GM10248 (cell line): ENCODE measurements at regions not wholly inside any gene's neighbourhood (a gene's known extent, or its start where the extent isn't known, plus 50 kb on each side); places are given as distances from the start of the nearest gene placed in this dataset.

ENCODE experiments used
- CTCF ChIA-PET: fragments of 300-600 bp; sonication (Branson Sonifier 250); formaldehyde crosslinking; extraction: SDS; loops from one replicate; lab custom pipeline; 2021; ENCODE audit warnings: antibody characterized with exemption; lab: Yijun Ruan, JAX
- POLR2A ChIA-PET: fragments of 350-650 bp; sonication (Branson Sonifier 250); formaldehyde crosslinking; extraction: SDS; loops from one replicate; lab custom pipeline; 2020; ENCODE audit warnings: antibody characterized with exemption; lab: Yijun Ruan, JAX
- DNase-seq: peaks from one replicate; pipeline ENCODE4 v3.0.0; 2012; ENCODE audit errors: extremely low spot score
- TF ChIP-seq, protein P1 (sequence below): IDR thresholded peaks from 2 replicates; pipeline ENCODE4 v1.5.1; 2012; ENCODE audit warnings: mild to moderate bottlenecking, low read depth; ENCODE audit errors: extremely low read depth, missing control alignments, control extremely low read depth

DNA sequence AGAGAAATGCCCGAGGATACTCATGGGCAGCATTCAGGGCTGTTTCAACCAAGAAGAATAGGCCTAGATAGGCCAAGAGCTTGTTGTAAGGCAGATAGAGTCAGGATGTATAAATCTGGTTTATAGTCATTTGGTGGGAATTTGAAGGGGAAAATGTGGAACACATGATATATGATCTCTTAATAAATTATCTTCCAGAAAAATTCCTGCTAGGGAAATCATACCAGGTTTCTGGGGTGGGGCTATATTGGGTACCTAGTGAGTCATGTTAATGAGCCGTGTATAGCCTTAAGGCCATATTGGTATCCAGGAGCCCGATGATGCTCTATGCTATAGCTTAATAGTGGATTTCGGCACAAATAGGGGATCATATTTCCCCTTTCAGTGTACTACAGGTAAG lies 51.5 kb upstream of the HTR2A start:
- TF ChIP-seq, protein P1, sequence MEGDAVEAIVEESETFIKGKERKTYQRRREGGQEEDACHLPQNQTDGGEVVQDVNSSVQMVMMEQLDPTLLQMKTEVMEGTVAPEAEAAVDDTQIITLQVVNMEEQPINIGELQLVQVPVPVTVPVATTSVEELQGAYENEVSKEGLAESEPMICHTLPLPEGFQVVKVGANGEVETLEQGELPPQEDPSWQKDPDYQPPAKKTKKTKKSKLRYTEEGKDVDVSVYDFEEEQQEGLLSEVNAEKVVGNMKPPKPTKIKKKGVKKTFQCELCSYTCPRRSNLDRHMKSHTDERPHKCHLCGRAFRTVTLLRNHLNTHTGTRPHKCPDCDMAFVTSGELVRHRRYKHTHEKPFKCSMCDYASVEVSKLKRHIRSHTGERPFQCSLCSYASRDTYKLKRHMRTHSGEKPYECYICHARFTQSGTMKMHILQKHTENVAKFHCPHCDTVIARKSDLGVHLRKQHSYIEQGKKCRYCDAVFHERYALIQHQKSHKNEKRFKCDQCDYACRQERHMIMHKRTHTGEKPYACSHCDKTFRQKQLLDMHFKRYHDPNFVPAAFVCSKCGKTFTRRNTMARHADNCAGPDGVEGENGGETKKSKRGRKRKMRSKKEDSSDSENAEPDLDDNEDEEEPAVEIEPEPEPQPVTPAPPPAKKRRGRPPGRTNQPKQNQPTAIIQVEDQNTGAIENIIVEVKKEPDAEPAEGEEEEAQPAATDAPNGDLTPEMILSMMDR, result no peak
- POLR2A ChIA-PET, result no interaction called here
- CTCF ChIA-PET, result interaction anchor here (2.4 kb wide), 1 partner anchor 14 kb away, joined by 8 read pairs; no protein-coding TSS in a partner anchor
- no peak for DNase-seq

DNA sequence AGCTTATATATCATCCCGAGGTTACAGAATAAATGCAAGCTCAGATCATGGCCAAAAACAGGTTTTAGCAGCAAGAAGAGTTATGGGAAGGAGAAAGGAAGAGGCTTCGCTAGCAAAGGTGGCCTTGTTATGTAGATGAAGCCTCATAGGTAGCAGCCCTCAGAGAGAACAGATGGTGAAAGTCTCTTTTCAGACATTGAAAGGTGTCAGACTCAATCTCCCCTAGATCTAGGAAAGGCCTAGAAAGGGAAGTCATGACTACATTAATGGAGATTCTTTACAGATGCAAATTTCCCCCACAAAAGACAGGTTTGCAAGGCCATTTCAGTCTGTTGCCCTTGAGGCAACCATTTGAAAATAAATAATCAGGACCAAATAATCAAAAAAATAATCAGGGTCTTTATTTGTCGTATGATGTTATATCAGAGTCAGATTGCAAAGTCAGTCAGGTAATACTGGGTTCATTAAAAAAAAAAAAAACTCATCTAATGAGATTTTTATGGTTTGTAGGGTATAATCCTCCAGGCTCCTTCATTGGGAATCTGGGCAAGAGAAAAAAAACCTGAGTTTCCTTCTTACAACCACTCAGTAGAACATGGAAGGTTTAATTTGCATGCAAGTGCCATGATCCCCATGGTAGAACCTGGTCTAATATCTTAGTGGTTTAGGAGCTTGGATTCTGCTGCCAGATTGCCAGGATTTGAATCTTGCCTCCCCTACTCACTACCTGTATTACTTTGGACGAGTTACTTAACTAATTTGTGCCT lies 50.8 kb upstream of the HTR2A start:
- no peak for DNase-seq
- ChIA-PET POLR2A (no interaction called here), CTCF (interaction anchor here (2.4 kb wide), 1 partner anchor 15 kb away, joined by 8 read pairs; no protein-coding TSS in a partner anchor)
- TF ChIP-seq, protein P1, result no peak
